Activated naive CD4-positive, alpha-beta T cell treated with anti-CD3 and anti-CD28 coated beads, Interleukin-2, amount 10 ng/mL, durations not matched to agents 7 days and 5 days (primary cell): ENCODE measurements at regions not wholly inside any gene's neighbourhood (a gene's known extent, or its start where the extent isn't known, plus 50 kb on each side); places are given as distances from the start of the nearest gene placed in this dataset.
A peak's percentile ranks its signal among the peaks of the same experiment; 100 is the strongest.

Experiments
- CTCF ChIA-PET: fragments of 350-600 bp; sonication (Branson Sonifier 250); formaldehyde crosslinking; loops from one replicate; lab custom pipeline; 2021; ENCODE audit warnings: antibody characterized with exemption; lab: Charles Lee
- DNase-seq: peaks from one replicate; pipeline ENCODE4 v3.0.0-alpha.2; 2020
- H3K27ac Mint-ChIP-seq: one replicate; pipeline ENCODE4 v1.8.0; 2021; ENCODE audit warnings: mild to moderate bottlenecking, moderate library complexity, mixed read lengths
- H3K27me3 Mint-ChIP-seq: one replicate; pipeline ENCODE4 v1.8.0; 2021; ENCODE audit warnings: mild to moderate bottlenecking, mixed read lengths
- H3K36me3 Mint-ChIP-seq: one replicate; pipeline ENCODE4 v1.8.0; 2021; ENCODE audit warnings: mixed read lengths
- H3K4me1 Mint-ChIP-seq: one replicate; pipeline ENCODE4 v1.8.0; 2021; ENCODE audit warnings: mixed read lengths
- H3K4me3 Mint-ChIP-seq: one replicate; pipeline ENCODE4 v1.8.0; 2021; ENCODE audit warnings: mild to moderate bottlenecking, moderate library complexity, mixed read lengths
- H3K9me3 Mint-ChIP-seq: one replicate; pipeline ENCODE4 v1.8.0; 2021; ENCODE audit warnings: mixed read lengths

DNA sequence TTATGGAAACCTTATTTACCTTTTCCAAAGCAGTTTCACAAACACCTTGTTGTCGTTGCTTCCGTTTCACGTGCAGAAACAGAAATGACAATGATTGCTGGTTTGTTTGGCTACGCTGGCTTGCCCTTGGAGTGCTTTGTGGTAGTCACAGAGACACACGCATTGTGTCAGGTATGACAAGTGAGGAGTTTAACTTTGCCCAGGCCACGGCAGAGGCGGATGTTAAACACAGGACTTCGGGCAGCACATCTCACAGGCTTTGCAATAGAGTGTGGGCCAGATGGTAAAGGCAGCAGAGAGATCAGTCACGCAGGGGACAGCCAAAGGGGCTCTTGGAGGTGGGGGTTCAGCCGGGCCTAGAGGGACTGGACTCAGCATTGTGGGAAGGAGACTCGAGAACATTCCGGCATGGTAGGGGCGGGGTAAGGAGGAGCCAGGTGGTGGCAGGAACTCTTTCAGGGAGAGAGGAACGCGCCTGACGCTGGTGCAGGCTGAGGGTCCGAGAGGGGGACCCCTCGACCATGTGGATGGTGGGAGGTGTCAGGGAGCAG lies 59.8 kb upstream of the KCNA1 start:
- no peak overlapping the region for H3K27ac Mint-ChIP-seq
- H3K4me1 Mint-ChIP-seq: no peaks in the 10 kb centered on the region
- H3K36me3 Mint-ChIP-seq: no peaks in the 10 kb centered on the region
- CTCF ChIA-PET: interaction anchor here (0.8 to 1.7 kb wide), 8 partner anchors 8 to 36 kb away, joined by 3 to 10 read pairs (median 4); no protein-coding TSS in a partner anchor
- DNase-seq: no peak
- H3K9me3 Mint-ChIP-seq: no peaks in the 10 kb centered on the region
- no peak overlapping the region for H3K4me3 Mint-ChIP-seq
- peaks cover 41% of the 10 kb centered on the region for H3K27me3 Mint-ChIP-seq

DNA sequence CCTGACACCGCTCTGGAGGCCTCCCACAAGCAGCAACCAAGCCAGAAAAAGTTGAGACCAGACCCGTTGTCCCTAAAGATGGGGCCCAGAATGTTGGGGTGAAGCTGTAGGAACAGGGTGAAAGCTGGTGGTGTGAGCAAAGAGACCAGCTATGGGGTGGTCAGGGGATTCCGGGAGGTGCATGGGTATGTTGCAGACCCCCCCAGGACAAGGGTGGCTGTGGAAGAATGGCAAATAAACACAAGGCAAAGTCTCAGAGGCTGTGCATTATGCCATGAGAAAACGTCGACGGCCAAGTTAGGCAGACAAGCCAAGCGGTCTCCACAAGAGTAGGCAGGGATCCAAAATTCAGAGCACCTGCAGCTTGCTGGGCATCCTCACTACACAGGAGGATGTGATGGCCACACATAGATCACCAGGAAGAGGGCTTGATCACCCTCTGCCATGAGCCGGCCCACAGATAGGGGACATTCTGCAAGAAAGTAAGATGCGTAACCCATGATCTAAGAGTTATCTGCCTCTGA lies 58.8 kb upstream of the KCNA1 start:
- no peaks in the 10 kb centered on the region for H3K36me3 Mint-ChIP-seq
- no peak overlapping the region for H3K4me3 Mint-ChIP-seq
- DNase-seq: no peak
- peaks cover 47% of the 10 kb centered on the region for H3K27me3 Mint-ChIP-seq
- H3K27ac Mint-ChIP-seq: no peak overlapping the region
- CTCF ChIA-PET: interaction anchor here (1.5 kb wide), 1 partner anchor 37 kb away, joined by 3 read pairs; no protein-coding TSS in a partner anchor
- H3K9me3 Mint-ChIP-seq: no peaks in the 10 kb centered on the region
- peaks cover 4% of the 10 kb centered on the region for H3K4me1 Mint-ChIP-seq

- Mint-ChIP-seq H3K9me3 (no peaks in the 10 kb centered on the region), H3K4me3 (no peak overlapping the region), H3K27me3 (peaks cover 52% of the 10 kb centered on the region), H3K27ac (no peak overlapping the region), H3K36me3 (no peaks in the 10 kb centered on the region), H3K4me1 (peaks cover 9% of the 10 kb centered on the region)
- no peak for DNase-seq
- CTCF ChIA-PET: interaction anchor here (6.2 kb wide), 1 partner anchor 231 kb away, joined by 52 read pairs; no protein-coding TSS in a partner anchor
Observed at GRCh38 chr12:4852308-4852707, 57.4 kb upstream of the KCNA1 start.

GRCh38 chr12:4852911-4853310 lies 56.8 kb upstream of the KCNA1 start:
- H3K27ac Mint-ChIP-seq: no peak overlapping the region
- peaks cover 13% of the 10 kb centered on the region for H3K4me1 Mint-ChIP-seq
- no peaks in the 10 kb centered on the region for H3K36me3 Mint-ChIP-seq
- peaks cover 52% of the 10 kb centered on the region for H3K27me3 Mint-ChIP-seq
- H3K9me3 Mint-ChIP-seq: no peaks in the 10 kb centered on the region
- H3K4me3 Mint-ChIP-seq: no peak overlapping the region
- CTCF ChIA-PET: interaction anchor here (6.2 kb wide), 1 partner anchor 231 kb away, joined by 52 read pairs; no protein-coding TSS in a partner anchor
- DNase-seq: no peak

GRCh38 chr12:4855121-4855924 lies 54.4 kb upstream of the KCNA1 start:
- H3K4me3 Mint-ChIP-seq: no peak overlapping the region
- H3K27me3 Mint-ChIP-seq: peaks cover 70% of the 10 kb centered on the region
- CTCF ChIA-PET: interaction anchor here (0.6 to 6.2 kb wide), 28 partner anchors 13 to 275 kb away, joined by 3 to 52 read pairs (median 4); a partner anchor contains a TSS
- H3K4me1 Mint-ChIP-seq: peaks cover 17% of the 10 kb centered on the region
- H3K27ac Mint-ChIP-seq: peak overlapping the region; percentile 42
- no peaks in the 10 kb centered on the region for H3K36me3 Mint-ChIP-seq
- no peaks in the 10 kb centered on the region for H3K9me3 Mint-ChIP-seq
- peak; percentile 67 for DNase-seq

DNA sequence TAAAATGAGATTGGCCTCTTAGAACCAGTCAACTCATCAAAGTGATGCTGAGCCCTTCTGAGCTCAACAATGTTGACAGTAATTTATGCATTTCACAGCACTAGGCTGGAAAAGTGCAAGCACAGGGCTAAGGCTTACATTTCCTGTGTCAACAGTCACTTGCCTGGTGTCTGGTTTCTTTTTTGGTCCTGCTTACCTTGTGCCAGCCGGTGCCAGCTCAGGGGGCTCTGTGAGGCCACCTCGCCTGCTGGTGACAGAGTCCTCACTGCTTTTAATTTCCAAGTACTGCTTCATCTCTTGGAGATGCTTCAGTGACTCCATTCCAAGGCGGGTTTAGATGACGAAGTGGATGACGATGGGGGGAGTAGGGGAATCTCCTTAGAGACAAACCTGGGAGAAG lies 53.1 kb upstream of the KCNA1 start:
- no peak overlapping the region for H3K4me3 Mint-ChIP-seq
- peak; percentile 22 for DNase-seq
- H3K27ac Mint-ChIP-seq: no peak overlapping the region
- H3K27me3 Mint-ChIP-seq: peaks cover 72% of the 10 kb centered on the region
- H3K9me3 Mint-ChIP-seq: no peaks in the 10 kb centered on the region
- CTCF ChIA-PET: interaction anchor here (0.6 to 6.2 kb wide), 27 partner anchors 8 to 227 kb away, joined by 3 to 52 read pairs (median 4); no protein-coding TSS in a partner anchor
- H3K4me1 Mint-ChIP-seq: peaks cover 17% of the 10 kb centered on the region
- no peaks in the 10 kb centered on the region for H3K36me3 Mint-ChIP-seq

DNA sequence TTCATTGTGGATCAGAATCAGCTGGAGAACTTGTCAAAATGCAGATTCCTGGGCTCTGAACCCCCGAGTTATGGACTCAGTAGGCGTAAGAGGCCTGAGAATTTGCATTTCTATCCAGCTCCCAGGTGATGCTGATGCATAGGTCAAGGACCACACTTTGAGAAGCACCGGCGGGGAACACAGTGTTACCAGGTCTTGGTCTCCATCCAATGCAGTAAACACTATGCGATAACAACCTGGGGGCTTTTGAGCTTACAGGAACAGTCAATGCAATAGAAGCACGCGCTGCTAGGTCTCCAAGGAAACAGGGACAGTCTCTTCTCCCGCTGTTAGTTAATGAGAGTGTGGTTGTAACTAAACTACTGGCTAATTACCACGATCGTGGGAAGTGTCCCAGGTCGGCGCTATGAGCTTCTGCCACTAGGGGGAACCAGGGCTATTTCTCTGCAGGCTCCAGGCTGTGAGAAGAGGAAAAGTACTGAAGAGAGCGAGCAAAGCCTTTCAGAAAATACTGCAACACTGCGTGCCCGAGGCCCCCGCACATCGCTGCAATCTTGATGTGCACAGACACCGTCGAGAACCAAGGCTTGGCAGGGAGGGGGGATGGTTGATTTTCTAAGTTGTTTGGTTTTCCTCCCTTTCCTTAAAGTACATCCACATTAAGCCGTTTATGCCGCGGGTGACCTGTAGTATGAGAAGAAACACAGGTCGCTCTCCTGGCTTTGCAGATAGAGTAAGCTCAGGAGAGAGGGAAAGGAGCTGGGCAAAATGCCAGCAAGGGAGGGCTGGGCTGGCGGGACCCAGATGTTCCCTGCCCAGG lies 52.0 kb upstream of the KCNA1 start:
- Mint-ChIP-seq H3K27me3 (peaks cover 77% of the 10 kb centered on the region), H3K4me1 (peaks cover 17% of the 10 kb centered on the region), H3K36me3 (no peaks in the 10 kb centered on the region), H3K27ac (no peak overlapping the region), H3K4me3 (no peak overlapping the region), H3K9me3 (no peaks in the 10 kb centered on the region)
- CTCF ChIA-PET: interaction anchor here (0.7 to 6.2 kb wide), 37 partner anchors 9 to 226 kb away, joined by 3 to 52 read pairs (median 4); partner anchors contain the start of gene KCNA1
- DNase-seq: peak; percentile 83

DNA sequence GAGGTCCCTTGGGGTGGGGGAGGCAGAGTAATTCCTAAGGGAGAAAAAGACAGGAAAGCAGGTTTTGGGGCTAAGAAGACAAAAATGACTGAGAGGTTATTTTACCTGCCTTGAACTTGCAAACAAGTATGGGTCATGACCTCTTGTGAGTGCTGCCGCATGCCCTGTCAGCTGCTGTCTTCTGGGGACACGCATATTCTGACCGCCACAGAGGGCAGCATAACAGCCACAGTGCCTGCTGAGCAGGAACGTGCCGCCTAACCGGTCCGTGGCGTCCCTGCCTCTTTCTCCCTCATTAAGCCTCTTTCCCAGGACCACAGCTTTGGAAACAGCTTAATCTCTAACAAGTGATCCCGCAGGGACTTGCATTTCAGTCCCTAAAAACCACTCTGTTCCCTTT lies 51.3 kb upstream of the KCNA1 start:
- no peak overlapping the region for H3K27ac Mint-ChIP-seq
- DNase-seq: no peak
- H3K4me1 Mint-ChIP-seq: peaks cover 17% of the 10 kb centered on the region
- CTCF ChIA-PET: interaction anchor here (0.8 to 6.2 kb wide), 14 partner anchors 9 to 225 kb away, joined by 3 to 52 read pairs (median 4); no protein-coding TSS in a partner anchor
- no peaks in the 10 kb centered on the region for H3K9me3 Mint-ChIP-seq
- H3K27me3 Mint-ChIP-seq: peaks cover 82% of the 10 kb centered on the region
- H3K36me3 Mint-ChIP-seq: no peaks in the 10 kb centered on the region
- no peak overlapping the region for H3K4me3 Mint-ChIP-seq

- no peak overlapping the region for H3K27ac Mint-ChIP-seq
- no peak overlapping the region for H3K4me3 Mint-ChIP-seq
- H3K27me3 Mint-ChIP-seq: peaks cover 80% of the 10 kb centered on the region
- CTCF ChIA-PET: interaction anchor here (0.6 to 1.0 kb wide), 2 partner anchors 18 to 42 kb away, joined by 3 read pairs; no protein-coding TSS in a partner anchor
- H3K4me1 Mint-ChIP-seq: peaks cover 17% of the 10 kb centered on the region
- no peak for DNase-seq
- no peaks in the 10 kb centered on the region for H3K9me3 Mint-ChIP-seq
- no peaks in the 10 kb centered on the region for H3K36me3 Mint-ChIP-seq
Observed at GRCh38 chr12:4859478-4860210, 50.1 kb upstream of the KCNA1 start.
